Activated CD4-positive, alpha-beta T cell treated with anti-CD3 and anti-CD28 coated beads, Interleukin-10, Interleukin-2, amounts not matched to agents 100 ng/mL and 50 ng/mL, durations not matched to agents 16 hours and 8 hours (primary cell): ENCODE measurements at regions not wholly inside any gene's neighbourhood (a gene's known extent, or its start where the extent isn't known, plus 50 kb on each side); places are given as distances from the start of the nearest gene placed in this dataset.

Source experiments
- DNase-seq: peaks from one replicate; pipeline ENCODE4 v3.0.0-alpha.2; 2020

DNA sequence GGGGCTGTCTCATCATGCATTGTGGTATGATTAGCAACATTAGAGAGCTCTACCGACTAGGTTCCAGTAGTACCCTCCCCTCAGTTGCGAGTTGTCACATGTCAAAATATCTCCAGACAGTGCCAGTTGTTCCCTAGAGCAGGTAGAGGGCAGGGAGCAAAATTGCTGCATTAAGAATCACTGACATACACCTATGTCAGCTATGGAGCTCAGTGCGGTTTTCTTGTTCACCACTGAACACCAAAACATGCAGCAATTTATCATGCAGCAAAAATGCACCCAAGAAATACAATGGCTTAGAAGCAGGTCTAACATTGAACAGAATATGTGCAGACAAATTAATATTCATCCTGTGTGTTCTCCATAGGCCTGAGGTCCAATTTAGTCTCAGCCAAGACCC lies 186.9 kb upstream of the STARD13 start:
- no peak for DNase-seq

DNA sequence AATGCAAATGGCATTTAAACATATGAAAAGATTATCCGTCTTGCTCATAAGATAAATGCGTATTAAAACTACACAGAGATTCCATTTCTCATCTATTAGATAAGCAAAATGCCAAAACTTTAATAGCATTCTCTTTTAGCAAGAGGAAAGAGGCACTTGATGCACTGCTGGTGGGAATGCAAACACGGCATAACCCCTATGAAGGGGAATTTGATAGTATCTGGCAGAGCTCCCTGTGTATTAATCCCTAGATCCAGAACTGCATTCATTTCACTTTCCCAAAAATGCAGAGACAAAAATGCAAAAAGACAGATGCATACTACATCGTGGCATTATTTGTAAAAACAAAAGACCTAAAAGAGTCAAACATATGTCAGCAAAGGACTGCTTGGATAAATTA lies 193.6 kb upstream of the STARD13 start:
- no peak for DNase-seq

DNA sequence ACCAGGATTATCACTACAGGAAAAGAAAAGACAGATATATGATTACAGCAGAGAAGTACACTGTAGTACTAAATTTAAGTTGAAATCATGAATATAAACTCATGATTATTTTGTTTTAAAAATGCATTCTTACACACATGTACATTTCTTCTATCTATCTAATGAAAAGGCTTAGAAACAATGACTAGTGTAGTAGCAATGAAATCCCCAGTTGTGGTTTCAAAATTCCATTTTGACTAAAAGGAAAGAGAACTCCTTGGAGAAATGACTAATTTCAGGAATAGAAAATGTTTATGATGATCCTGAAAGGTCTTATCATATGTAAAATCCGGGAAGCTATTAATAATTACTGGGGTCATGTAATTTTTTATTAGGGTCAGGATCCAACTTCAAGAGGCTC lies 195.0 kb upstream of the STARD13 start:
- no peak for DNase-seq

DNA sequence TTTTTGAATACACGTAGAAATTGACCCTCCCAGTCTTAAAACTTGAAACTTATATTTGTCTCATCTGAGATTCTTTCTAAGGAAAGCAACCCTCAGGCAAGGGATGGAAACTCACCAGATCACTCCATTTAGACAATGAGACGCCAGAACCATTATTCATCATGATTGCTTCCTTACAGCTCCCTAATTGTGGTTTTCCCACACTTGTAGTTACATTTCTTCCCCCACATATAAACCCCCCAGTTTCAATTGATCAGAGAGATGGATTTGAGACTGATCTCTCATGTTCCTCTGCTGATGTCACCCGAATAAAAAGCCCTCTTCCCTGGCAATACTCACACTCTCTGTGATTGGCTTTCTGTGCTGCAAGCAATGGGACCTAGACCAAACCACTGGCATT lies 197.9 kb upstream of the STARD13 start:
- no peak for DNase-seq

DNA sequence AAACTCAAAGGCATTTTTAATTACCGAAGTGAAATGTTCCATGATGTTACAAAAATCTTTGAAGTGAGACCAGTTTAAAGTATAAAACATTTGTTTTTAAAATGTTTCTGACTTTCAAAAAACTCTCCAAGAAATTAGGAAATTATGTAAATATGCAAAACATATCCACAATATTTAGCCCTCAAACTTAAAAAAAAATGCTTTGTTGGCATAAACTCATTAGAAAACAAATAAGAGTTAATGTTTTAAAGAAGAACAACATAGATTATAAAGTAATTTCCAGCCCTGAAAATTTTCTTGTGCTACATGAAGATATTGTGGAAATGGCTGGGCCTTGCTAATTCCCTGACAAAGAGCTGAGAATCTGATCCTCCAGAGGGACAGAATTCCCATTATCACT lies 199.7 kb upstream of the STARD13 start:
- DNase-seq: no peak

DNA sequence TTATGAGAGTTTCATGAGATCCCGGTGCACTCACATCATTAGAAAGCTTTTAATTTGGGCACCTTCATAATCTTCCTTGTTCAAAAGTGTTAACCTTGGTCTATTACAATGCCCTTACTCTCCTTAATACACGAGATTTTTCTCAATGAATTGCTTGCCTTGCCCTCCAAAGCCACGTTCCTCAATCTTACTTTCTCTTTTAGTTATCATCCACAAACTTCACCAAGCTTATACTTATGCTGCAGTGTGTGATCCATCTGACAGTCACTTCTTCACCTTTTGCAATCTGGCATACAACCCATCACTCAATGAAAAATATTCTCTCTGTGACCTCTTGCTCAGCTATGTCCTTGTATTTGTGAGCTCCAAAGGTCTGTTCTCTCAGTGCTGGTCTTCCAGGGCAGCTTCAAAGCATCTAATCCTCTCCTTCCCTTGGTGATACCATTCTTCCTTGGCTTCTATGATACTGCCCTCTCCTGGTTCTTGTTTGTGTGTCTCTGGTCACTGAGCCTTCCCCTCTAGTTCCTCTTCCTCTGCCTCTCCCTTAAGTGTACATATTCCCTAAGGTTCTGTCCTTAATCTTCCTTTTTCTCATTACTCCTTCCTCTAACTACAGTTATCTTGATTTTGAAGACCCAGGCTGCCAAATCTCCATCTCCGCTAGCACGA lies 202.2 kb upstream of the STARD13 start:
- no peak for DNase-seq

DNA sequence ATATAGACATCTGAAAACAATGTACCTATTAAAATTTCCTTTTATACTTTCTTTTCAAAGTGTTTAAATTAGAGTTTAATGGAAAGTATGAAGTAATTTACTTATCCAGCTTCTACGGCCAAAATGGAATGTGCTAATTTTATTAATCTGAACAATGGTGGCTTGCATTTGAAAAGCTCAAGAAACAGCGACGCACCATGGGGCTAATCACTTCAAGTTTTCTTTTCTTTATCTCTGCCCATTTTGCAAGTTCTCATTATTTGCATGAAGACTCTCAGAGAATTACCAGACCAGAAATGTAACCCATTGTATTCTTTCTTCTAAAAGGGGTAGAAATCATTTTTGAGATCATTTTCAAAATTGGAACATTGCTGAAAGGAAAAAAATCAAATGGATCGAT lies 204.0 kb upstream of the STARD13 start:
- DNase-seq: no peak

DNA sequence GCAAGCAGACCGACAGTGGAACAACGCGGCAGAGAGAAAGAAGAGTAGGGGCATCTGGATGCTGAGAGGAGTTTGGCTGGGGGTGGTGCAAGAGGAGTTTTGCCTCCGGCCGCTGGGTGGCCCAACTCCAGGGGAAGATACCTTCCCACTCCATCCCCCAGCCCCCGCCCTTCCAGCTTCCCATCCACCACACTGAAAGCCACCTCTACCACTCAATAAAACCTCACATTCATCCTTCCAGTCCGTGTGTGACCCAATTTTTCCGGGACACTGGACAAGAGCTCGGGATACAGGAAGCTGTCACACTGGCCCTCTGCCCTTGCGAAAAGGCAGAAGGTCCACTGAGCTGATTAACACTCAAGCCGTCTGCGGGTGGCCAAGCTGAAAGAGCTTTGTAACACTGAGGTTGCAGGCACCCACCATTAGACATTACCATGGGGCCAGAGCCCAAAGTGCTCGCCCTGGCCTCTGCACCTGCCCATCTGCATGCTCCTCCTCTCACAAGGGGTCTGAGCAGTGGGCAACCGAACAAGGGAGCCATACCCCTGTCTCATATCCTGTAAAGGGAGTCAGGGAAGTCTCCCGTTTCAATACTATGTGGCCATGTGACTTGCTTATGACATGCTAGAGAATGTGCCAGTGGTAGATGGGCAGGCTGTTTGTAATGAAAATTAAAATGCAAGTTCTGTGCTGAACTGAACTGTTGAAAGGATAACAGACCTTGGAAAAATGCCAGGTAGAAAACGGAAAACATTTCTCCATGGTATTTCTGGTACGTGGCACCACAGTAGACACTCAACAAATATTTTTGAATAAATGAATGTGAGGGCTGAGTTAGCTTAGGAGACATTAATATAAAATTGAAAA lies 205.1 kb upstream of the STARD13 start:
- no peak for DNase-seq

DNA sequence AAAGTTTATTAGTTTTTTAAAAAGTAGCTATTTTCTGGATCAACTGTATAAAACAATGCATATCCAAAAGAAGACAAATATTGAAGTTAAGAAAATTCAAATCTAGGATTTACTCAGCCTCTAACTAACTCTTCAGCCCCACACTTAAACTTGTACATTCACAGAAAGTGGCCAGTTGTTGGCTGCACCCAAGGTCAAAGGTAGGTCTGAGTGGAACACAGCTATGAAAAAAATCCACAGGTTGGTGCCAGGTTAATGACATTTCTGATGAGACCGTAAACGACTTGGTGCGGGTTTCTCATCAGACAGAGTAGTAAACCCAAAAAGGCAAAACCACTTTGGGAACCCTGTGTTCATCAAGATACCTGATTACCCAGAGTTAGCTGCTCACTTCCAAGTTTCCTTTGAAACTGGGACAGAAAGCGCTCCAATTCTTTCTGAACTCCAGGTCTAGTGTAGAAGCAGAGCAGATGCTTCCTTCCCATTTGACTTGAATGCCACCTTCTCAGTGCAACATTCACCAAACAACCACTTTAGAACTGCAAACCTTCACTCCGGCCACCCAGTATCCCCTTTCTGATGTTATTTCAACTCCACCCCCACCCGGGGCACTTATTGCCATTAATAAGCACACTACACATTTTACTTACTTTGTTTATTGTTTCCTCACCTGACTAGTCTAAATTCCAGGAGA lies 208.3 kb upstream of the STARD13 start:
- no peak for DNase-seq

DNA sequence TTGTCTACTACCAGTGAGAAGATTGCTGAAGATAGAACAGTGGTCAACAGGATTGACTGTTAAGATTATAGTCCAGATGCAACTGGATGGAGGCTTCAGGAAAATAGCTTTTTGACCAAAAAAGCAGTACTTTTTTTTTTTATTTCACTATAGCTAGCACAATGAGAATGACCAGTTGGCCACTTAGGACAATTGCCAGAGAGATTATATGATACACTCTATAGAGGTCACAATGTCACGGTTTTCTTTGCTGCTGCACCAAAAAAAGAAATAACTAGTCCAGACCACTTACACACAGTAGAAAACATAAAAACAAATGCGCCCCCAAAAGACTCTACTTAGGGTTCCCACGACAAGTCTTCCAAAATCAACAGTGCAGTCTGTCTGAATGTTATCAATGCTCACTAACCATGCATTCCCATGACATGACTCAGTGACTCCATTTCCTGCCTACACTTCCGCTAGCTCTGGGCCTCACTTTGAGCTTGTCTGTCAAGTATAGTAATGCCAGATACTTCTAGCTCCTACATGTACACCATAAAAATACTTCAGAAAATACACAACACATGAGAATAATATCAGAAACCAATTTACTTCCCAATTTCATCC lies 209.1 kb upstream of the STARD13 start:
- no peak for DNase-seq

DNA sequence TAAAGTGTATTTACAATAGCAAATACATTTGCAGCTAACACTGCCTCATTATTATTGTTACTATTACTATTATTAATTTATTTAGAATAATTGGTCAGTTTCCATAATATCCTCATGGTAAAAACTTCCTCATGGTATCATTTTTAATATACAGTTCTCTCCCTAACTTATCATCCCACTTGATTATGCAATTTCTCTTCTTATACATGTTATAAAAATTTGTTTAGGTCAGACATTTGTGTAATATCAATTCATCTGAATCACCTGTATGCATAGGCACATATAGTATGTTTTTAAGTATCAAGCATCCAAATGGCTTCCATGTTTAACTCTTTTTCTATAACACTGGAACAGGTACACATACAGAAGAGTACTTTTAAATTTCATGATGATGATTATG lies 210.8 kb upstream of the STARD13 start:
- DNase-seq: no peak

DNA sequence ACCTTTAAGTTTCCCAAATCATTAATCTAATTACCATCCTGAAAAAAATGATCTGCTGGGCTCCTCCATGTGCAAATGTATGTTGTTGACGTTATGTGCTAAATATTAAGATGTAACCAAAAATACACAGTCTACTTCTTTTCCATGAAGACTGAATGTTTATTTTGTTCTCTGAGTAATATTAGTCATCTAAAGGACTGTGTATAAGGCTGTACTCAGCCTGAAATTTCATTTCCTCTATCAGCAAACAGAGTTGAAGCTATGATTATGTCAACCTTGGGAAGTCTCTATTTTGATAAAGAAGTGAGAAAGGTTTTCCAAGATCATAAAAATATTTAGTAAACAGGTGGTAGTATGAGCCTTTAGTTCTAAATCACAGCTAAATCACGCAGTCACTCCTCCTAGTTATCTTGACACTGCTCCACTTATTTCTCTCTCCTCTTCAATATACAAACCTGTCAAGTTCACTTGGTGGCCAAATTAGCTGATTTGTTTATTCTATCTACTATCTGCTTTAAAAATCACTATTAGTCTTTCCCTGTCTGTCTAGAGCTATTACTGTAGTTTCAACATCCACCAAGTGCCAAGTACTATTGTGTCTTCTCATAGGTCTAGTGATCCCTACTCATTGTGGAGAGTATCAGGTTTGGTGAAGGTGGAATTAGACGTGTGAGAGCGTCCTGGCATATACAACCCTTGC lies 211.7 kb upstream of the STARD13 start:
- no peak for DNase-seq

DNA sequence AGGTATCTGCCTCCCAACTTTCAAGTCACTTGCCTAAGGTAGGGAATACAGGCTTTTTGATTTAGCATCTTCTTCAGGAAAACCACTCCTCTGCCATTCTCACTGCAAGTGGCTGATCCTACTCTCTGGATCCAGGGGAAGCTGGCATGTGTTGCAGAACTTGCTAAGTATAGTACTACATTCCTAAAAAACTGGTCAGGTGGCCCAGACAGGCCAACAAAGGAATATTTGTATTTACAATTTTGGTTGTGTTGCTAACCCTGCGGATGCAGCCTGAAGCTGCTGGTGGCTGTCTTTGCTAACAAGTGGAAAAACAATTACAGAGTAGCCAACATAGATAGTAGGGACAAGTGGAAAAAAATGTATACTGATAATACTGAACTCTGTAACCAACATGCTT lies 222.5 kb upstream of the STARD13 start:
- DNase-seq: no peak

DNA sequence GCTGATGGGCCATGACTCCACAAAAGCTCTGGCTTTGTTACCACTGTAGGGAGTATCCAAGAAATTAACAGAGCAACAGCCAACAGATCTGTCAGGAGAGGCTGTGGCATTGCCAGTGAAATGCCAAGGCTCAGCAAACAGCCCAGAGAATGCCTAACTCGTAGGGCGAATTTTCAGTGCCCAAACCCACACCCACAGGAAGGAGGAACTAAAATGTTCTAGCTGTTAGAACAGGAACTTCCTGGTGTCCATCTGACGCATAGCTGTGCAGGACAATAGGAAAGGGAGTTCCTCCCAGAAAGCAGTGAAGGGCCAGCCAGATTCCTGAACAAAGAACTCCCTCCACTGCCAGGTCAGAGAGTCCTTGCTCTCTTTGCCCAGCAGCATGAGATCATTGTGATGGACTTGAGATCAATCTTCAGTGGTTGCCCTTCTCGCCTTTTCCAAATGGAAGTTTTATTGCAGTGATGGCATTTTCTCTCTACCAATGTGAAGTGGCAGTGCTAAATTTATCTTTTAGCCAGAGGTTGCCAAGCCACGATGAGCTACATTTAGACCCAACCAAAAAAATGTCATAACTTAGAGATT lies 224.2 kb upstream of the STARD13 start:
- DNase-seq: no peak

DNA sequence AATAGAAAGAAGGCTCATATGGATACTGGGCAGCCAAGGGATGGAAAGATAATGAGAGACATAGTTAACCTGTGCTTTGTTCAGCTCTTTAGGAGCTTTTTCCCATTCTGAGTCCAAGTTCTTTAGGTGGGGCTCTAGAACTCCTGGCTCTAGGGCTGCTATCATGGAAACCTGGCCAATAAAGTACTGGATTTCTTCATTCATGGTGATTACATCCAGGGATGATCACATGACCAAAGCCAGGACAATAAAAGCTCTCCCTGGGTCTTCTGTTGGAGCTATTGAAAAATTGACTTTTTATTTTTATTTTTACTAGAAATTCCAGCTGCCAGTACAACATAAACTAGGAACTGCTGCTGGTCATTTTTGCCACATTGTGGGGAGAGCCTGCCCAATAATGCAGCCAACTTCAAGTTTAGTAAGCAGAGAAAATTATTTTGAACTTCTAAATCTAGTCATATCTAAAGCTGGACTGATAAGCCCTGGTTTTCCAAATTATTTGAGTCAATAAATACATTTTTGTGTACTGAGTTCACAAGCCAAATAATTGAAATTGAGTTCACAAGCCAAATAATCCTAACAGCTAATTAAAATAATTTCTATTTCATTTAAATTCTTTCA lies 224.9 kb upstream of the STARD13 start:
- no peak for DNase-seq

DNA sequence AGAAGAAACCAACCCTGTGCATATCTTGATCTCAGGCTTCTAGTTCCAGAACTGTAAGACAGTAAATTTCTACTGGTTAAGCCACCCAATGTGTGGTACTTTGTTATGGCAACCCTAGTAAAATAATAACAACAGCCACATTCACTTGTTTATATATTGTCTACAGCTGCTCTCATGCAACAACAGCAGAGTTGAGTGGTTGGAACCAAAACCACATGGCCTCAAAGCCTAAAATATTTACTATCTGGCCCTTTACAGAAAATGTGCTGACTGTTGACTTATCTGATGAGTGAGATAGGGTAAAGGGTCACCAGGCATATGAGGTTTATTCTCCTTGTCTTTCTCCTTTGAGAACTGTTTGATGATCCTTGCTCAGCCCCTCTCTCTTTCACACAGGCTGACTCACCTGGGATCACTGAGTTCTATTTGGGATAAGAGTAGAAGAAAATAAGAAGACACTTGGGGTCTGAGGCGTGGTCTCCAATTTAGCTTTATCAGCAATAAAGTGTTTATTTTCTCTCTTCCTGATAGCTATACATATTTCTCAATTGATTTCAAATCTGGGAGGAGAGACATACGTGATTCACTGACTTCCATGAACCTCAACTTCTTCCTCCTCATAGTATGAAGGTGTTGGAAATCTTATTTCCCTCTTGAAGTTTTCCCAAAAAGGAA lies 227.5 kb upstream of the STARD13 start:
- no peak for DNase-seq

DNA sequence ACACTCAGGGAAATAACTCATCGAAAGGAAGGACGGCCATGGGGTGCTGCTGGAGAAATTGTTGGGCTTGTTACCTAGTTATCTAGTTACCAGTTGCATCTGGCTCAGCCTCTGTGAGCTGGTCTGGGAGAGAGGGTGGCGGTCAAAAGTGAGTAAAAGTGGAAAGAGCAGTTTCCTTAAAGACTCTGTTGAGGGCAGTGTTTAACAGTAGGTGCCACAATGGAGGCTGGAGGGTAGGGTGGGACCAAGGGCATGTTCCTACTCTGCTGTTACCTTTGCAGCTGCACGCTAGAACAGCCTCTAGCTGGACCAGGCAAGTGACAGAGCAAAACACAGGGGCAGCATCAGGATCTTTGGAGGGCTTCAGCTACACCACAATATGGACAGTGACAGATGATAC lies 228.8 kb upstream of the STARD13 start:
- no peak for DNase-seq

DNA sequence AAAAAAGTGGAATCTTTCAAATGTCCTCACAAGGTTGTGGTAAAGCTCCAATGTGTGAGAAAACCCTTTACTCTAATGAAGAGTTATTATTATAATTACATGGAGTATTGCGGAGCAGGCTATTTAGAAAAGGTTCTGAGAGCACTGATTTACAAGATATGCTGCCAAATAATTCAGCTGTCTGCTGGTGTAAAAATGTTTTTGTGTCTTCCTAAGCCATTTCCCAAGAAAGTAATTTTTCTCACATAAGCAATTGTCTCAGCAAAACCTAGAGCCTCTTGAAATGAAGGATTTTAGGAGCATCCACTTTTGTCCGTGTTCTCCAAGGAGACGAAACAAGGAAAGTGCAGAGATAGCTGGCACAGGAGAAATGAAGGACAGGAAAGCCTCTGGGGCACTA lies 229.6 kb upstream of the STARD13 start:
- no peak for DNase-seq

DNA sequence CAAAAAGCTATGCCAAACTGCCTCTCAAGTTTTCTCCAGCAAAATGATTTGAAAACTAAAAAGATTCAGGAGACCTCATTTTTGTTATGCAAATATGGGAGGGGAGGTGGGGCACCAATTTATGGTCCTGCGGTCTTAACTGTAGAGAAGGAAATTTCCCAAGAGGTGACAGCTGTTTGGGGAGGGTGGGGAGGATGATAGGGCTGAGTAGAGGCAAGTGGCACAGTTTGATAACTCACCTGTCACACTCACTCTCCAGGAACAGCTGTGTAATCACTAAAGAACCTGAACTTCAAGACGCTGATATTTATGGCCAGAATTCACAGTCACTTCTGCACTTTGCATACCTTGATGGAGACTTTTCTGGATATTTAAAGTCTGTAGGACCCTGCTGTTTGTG lies 232.9 kb upstream of the STARD13 start:
- no peak for DNase-seq

DNA sequence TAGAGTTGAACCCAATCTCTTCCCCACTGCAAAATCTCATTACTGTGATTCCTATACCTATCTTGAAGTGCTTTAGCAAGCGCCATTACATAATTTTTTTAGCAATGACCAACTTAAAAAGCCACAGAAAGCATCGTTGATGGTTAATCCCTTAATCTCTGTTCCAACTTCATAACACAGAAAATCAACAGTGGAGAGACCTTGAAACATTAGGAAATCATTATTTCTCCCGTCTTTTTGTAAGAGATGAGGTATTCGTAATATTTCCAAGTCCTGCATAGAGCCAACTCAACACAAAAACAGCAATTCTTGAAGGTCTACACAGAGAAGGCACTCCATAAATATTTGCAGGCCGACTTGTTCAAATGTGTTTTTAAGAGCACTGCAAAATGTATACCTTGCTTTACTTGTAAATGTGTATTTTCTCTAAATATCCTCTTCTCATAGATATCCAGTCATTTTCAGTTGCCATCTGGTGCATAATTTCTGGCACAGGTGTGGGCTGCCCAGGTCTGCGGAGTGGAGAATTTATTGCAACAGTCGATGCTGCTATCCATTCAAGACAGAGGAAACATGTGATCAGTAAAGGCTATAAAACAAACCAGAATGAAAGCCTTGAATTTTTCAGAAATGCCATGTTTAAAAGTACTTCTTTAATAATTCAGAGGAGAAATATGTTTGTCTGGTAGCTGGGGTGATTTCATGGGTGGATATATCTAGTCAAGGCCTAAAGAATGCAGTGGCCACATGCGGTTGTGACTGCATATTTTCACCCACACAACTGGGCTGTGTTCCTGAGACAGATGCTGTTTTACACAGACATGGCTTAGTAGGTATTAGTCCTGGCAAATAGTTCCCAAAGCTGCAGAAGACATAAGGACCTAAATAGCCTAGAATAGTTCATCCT lies 234.3 kb upstream of the STARD13 start:
- DNase-seq: no peak
